T follicular helper cell (primary cell): ENCODE measurements at regions not wholly inside any gene's neighbourhood (a gene's known extent, or its start where the extent isn't known, plus 50 kb on each side); places are given as distances from the start of the nearest gene placed in this dataset.
"Not testable (repeated sequence)": the region's sequence is repeated elsewhere in the genome, so short reads cannot be mapped to it uniquely, and the experiment has no call there.

Experiments used
- DNase-seq: peaks from one replicate; pipeline ENCODE4 v3.0.0-alpha.2; 2020; ENCODE audit warnings: low read depth

DNA sequence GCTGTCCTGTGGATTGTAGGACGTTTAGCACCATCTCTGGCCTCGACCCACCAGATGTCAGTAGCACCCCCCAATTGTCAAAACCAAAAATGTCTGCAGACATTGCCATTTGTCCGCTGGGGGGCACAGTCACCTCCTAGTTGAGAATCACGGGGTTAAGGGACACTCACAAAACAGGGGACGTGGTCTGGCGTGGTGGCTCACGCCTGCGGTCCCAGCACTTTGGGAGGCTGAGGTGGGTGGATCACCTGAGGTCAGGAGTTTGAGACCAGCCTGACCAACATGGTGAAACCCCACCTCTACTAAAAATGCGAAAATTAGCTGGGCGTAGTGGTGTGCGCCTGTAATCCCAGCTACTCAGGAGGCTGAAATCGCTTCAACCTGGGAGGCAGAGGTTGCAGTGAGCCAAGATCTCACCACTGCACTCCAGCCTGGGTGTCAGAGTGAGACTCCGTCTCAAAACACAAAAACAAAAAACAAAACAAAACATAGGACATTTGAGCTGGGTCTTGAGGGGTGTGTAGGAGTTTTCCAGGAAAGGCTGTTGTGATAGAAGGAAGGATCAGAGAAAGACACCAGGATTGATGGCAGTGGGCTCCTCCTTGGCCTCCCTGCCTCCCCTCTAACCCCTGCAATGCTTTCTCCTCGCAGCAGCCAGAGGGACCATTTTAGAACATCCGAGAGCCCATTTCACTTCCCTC is 171.8 kb upstream of the GSE1 start:
- no peak for DNase-seq

DNA sequence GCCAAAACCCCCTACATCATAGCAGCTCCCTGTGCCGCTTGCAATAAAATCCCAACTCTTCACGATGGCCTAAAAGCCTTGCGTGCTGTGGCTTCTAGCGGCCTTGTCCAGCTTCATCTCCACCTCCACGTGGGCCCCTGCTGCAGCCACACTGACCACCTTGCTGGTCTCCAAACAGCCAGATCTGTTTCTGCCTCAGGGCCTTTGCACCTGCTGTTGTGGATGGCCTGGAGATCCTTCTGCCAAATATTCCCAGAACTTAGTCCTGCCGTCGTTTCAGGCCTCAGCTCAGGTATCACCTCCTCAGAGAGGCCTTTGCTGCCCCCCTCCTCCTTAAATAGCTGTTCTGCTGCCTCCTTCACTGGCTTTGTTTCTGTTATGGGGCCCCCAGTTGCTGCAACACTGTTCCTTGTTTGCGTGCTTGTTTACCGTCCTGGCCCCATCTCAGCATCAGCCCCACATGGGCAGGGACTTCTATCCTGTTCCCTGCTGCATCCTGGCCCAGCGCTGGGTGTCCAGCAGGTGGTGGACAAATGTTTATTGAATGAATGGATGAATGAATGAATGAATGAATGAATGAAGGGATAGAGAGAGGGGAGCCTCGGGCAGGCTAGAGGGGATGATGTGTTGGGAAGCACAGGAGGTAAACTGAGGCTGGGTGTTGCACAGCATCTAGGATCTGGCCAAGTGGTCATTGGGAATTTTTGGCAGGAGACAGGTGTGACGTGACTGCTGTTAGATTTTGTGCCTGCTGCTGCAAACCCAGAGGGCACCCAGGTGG is 171.0 kb upstream of the GSE1 start:
- DNase-seq = no peak

DNA sequence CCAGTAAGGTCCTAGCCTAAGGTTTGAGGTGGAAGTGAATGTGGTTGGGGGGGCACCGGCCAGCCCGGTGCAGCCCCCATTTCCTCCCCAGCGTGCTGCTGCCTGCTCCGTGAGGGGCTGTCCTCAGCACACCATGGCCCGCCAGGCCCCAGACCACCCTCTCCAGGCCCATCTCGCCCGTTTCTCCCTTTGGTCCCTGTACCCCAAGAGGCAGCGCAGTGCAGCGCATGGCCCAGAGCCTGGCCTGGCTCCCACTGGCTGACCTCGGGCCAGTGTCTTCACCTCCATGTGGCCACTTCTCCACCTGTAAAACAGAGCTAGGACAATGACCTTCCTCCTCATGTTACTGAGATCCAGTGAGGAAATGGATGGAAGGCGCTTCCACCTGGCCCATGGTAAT is 170.0 kb upstream of the GSE1 start:
- DNase-seq = no peak

DNA sequence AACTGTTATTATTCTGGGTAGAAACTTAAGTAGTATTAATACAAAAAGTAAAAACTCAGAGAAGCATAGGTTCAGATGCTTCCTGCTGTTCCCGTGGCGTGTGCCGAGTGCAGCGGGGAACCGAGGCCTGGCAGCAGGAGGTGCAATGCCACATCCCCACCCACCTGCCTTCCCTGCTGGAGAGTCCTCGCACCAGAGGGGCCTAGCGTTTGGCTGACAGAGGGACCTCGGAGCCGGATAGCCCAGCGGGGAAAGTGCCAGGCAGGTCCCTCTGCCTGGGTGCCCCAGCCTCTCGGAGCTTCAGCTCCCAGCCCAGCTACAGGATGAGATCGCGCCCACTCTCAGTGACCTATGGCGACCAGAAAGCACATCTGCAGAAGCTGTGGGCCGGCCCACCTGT is 169.6 kb upstream of the GSE1 start:
- no peak for DNase-seq

DNA sequence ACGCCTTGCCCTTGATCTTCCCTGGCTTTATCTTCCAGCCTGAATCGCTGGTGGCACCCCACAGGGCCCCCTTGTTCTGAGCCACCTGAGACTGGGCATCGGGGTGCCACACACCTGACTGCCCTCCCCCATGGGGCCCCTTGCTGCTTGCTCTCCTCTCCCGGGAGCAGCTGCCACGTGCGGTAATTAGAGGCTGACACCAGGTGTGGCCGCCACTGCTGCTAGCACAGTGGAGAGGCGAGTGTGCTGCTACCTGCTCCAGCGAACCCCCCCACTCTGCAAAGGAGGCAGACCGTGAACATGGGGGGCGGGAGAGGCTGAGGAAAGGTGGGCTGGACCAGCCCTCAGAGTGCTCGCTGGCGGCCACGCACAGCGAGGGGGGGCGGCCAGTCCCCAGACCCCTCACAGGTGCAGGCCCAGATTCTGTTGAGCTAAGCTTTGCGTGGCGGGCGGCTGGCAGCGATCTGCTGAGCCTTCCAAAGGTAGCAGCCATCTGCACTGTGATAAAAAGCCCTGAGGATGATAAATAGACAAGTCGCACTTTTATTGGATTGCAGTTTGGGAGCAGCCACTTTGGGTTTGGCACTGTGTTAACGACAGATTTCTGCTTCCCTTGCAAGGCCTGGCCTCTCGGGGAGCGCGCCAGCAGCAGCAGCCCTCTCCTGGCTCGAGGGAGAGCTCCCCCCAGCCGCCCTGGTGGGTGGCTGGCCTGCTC is 167.9 kb upstream of the GSE1 start:
- no peak for DNase-seq

DNA sequence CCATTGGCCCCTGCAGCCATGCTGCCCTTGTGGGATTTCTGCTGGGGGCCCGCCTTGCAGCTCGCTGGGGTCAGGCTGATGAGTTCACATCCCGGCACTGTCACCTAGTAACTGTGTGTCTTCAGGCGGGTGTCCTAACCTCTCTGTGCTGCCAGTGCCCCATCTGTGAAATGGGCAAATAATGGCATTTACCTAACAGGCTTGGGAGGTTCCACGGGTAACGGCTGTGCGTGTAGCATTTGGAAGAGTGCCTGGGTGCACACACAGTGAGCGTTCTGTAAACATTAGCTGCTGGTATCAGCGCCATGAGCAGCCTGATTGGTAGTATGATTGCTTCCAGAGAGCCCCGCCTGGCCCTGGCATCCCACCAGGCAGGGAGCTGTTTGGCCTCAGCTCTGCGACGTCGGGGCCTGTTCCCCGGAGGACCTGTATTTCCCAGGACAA is 167.3 kb upstream of the GSE1 start:
- no peak for DNase-seq

DNA sequence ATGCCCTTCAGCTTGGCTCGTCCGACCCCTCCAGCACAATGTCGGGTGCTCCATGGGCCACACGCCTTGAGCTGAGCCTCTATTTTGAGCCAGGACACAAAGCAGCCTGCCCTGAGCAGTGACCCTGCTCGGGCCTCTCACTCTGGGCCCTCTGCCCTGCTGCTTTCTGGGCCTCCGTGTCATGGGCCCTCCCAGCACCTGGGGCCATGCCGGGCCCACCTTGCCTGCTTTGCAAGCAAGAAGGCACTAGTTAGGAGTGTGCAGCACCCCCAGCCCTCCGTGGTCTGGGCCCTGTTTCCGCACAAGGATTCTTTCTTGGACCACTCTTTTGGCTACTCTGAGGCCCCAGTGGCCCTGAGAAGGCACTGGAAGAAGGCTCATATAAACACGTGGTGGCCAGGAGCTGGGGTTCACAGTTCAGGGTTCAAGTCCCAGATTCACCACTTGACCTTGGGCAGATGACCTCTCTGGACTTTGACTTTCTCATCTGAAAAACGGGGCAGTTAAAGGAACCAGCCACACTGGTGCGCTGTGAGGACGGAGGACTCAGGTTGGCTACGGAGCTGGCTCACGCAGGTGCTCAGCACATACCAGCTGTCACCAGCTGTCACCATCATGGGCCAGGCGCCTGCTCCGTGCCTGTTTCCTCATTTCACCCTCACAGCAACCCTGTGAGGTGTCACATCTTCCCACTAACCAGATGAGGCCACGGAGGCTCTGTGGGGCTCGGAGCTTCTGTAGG is 166.0 kb upstream of the GSE1 start:
- DNase-seq = no peak

DNA sequence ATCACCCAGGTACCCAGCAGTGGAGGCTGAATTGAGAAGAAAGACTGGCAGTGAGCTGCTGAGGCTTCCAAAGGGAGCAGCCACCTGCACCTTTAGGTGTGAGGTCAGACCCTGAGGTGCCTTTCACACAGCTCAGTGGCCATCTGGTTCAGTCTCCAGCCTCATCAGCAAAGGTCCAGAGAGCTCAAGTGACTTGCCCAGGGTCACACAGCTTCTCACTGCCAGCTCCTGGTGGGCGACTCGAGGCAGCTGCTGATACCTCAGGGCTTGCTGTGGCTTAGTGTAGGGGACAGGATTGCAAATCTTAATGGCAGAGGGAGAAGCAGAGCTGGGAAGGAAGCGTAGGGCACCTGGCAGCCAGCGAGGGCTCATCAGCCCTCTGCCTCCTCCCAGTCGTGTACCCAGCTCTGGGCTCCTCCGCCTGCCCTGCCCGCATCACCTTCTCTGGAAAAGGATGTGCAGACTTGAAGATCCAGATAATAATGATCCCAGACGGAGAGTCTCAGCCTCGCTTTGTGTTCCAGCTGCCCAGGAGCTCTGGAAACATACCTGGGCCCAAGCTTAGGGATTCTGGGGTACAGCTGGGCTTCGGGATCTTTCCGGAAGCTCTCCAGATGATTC is 165.3 kb upstream of the GSE1 start:
- DNase-seq = no peak

DNA sequence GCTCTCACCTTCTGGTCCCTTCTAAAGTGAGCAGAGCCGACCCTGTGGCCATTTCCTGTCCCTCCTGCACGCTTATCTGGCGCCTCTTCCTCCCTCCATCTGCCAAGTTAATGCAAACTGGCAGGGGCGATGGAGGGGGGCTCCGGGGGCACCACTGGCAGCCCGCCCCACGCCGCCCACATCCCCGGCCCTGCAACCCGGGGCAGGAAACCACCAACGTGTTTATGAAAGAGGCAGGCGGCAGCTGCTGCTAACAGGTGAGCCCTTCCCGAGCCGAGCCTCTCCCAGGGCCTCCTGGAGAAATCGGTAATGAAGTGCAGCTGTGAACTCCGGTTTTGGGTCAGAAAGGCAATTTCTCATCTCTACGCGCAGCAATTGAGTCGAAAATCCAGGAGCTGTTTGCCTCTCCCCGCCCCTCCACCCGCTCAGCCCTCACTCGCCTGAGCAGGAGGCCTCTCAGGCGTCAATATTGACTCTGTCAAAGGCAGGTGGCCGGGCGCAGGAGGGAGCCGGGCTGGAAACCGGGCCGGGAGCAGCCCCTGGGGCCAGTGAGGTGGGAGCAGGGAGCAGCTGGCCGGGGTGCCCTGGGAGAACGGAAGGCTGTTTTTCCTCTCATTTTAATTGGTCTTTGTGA is 164.4 kb upstream of the GSE1 start:
- DNase-seq = peak; percentile 25

DNA sequence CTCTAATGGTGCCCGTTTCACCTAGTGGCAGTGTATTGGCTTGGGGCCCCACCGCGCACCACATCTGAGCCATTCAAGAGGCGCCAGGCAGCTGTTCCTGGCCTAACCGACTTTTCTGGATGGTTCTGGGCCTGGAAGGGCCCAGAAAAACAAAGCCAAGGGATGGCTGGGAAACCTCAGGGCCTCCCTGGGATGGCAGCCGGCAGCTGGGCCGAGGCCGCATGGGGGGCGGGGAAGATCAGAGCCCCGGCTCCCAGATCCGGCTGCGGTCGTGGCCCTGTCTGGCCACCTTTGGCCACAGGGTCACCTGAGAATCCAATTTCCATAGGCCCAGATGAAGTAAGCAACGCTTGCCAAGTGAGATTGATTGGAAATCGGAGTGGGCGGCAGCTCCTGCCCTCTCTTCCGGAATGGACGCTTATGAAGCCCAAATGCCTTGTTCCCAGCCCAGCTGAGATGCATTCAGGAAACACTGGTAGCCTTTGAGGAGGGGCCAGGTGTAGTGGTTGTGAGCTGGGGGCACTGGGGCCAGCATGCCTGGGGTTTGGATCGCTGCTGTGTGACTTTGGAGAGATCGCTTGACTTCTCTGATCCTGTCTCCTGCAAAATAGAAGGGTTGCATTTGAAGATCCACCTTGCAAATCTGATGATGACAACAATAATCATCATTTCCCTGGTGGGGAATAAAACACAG is 163.8 kb upstream of the GSE1 start:
- DNase-seq = no peak

DNA sequence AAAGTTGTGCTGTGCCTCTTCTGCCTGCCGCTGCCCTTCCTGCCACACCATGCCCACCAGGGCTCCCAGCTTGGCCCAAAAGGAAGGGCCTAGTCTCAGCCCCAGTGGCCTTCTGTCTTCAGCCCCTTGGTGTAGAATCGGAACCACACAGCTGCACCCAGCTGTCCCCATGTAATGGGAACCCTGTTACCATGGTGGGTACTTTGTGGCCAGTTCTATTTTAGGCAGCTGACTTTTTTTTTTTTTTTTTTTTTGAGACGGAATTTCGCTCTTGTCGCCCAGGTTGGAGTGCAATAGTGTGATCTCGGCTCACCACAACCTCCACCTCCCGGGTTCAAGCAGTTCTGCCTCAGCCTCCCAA is 163.3 kb upstream of the GSE1 start:
- no peak for DNase-seq

DNA sequence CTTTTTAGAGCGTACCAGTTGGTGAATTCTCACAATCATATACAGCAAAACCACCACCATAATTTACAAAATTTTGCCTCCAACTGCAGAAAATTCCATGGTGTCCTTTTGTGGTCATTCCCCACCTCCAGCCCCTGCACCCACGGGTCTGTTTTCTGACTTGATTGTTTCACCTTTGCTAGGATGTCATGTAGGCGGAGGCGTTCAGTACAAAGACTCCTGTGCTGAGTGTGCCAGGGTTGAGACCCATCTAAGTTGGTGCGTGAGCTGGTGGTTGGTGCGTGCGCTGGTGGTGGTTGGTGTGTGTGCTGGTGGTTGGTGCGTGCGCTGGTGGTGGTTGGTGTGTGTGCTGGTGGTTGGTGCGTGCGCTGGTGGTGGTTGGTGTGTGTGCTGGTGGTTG is 162.0 kb upstream of the GSE1 start:
- not testable (repeated sequence) for DNase-seq

DNA sequence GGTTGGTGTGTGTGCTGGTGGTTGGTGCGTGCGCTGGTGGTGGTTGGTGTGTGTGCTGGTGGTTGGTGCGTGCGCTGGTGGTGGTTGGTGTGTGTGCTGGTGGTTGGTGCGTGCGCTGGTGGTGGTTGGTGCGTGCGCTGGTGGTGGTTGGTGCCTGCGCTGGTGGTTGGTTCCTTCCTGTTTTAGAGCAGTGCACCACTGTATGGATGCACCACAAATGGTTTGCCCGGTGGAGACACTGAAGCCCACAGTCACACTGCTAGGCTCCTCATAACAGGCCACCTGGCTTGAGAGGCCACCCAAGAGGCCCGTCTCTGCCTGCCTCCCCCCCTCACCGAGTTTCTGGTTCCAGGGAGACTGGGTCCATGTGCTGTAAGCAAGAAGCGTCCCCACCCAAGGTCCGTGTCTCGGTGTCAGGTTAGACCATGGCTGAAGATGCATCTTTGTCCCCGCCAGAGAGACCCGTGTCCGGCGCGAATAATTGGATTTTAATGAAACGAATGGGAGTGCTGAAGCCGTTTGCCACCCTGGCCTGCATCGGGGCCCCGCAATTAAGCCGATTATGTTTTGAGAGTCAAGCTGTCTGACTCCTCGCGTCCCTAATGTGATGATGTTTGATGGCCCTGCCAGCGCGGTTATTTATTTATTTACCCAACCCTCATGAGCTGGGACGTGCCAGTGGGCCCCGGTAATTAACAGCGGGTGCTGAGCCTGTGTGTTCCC is 161.3 kb upstream of the GSE1 start:
- DNase-seq = no peak

DNA sequence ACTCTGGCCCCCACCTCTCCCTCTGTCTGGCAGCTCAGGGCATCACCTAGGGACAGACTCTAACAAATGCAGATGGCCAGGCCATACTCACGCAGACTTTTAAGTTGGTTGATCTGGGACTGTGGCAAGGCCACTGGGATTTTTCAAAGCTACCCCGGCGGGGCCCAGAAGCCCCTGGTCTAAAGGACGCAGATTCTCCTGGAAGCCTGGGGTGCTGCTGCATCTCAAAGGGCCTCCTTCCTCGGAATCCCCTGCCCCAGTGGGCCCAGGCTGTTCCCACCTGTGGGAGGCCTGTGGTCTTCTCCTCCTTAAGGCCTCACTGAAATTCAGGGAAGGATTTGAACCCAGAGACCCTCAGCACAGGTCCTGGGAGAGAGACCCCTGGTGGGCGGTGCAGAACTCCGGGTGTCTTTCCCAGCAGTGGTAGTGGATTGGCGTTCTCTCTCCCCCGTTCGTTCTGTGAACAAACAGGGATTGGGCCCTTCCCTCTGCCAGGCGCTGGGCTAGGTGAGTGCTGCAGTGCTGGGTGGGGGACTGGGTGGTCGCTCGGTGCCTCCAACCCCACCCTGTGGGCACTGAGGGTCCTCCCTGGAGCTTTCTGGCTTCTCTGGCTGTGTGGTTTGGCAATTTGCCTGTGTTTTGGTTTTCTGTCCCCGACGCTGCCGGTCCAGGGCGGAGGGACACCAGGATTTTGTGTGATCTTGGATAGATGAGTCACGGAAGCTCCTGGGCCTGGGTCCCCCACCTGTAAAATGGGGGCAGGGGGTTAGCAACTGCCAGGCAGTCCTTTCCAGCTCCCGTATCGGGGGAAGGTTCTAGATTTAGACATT is 160.5 kb upstream of the GSE1 start:
- DNase-seq = no peak

DNA sequence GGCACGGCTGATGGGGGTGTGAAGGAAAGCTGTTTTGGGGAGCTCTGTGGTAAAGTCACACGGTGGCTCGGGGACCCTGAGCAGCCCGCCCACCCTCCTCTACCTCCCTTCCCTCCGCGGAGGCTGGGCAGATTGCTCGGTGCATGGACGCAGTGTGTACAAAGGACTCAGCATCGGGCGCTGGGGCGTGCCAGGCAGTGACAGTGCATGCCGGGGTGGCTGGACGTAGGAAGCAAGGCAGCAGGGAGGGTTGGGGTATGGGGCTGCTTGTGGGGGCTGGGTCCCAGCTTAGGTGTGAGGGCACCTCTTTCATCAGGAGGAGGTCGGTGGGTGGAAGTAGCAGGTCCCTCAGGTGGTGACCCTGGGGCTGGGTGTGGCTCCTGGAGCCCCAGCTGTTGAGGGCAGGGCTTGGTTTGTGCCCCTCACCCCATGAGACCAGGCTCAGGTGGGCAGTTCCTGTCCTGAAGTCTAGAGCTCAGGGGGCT is 159.9 kb upstream of the GSE1 start:
- DNase-seq = no peak

DNA sequence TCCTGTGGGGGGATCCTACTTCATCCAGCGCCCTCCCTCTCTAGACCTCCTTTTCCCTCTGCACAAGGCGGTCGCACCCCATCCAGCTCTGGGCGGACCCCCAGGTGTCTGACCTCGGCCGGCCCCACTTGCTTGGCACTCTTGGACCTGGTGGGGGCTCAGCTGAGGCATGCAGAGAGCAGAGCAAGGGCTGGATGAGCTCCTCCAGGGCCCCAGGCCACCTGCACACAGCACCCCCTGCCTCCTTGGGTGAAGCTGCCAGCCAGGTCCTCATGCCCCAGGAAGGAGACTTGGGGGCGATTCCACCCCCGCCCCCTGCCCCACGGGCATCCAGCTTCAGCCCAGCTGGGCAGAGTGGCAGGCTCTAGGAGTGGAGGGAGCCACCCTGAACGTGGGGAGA is 159.4 kb upstream of the GSE1 start:
- DNase-seq = no peak

DNA sequence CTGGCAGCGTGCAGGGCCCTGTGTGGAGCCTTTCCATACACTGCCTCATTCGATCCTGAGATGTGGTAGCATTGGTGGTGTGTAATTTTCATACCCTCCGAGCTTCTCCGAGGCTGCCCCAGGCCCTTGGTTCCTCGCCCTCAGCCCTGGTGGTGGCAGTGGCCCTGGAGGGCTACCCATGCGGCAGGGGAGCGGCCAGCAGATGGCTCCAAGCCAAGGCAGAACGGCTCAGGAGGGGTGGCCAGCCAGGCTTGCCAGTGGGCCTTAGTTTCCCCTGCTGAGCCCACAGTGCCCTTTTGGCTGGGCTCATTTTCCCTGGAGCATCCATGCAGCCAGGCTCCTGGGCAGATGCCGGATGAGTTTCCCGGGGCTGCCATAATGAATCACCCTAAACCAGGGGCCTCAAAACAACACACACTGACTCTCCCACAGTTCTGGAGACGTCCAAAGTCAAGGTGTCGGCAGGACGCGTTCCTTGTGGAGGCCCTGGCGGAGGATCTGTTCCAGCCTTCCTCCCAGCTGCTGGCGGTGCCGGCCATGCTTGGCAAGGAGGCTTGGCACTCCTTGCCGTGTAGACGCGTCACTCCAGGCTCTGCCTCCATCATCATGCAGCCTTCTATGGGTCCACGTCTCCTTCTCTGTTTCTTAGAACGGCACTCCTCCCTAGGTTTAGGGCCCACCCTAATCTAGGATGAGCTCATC is 158.8 kb upstream of the GSE1 start:
- no peak for DNase-seq

DNA sequence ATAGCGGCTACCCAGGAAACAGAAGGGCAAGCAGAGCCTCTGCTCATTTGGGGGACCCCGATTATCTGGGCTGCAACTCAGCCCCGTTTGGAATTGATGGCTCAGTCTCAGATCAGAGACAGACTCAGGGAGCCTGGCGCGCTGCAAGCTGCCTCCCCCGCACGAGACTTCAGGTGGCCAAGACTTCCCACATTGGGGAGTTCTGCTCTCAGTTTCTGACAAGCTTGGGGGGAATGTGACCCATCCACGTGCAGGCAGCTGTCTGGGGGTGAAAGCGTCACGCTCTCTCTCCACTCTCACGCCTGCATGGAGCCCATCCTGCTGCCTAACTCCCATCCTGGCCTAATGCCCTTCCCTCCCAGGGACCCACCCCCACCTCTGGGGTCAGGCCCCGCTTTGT is 157.6 kb upstream of the GSE1 start:
- no peak for DNase-seq
